ENCODE measurements at regions not wholly inside any gene's neighbourhood (a gene's known extent, or its start where the extent isn't known, plus 50 kb on each side); places are given as distances from the start of the nearest gene placed in this dataset.
"Not testable (repeated sequence)": the region's sequence is repeated elsewhere in the genome, so short reads cannot be mapped to it uniquely, and the experiment has no call there.

DNA sequence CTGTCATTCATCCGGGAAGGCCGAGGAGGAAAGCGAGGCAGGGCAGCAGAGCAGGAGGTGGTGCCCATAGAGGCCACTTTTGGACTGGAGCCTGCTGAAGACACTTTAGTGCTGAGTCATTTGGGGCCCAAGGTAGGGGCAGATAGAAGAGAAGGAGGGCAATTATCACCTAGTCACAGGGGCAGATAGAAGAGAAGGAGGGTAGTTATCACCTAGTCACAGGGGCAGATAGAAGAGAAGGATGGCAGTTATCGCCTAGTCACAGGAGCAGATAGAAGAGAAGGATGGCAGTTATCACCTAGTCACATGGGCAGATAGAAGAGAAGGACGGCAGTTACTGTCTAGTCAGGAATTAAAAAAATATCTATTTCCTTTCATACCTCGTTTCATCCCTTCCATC, 1372.6 kb downstream of the FOXD4L5 start:
- not testable (repeated sequence) for DNase-seq (ENCODE audit: low read depth, low spot score)

DNA sequence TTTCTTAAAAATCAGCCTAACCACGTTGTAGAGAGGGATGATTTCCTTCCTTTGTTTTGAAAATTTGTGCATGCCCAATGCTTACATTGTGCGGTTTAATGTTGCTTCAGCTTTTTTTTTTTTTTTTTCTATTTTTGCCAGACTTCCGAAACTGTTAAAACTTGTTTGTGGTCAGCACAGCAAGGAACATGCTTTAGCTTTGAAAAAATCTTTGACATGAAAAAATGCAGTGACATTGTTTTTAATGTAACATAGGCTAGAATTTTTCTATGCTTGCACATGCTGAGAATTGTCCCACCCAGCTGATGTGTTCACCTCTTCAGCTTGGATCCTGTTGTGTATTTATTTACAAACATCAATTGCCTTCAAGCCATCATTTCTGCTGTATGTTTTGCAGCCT, 1375.9 kb downstream of the FOXD4L5 start:
- DNase-seq (ENCODE audit: low read depth, low spot score): not testable (repeated sequence)

DNA sequence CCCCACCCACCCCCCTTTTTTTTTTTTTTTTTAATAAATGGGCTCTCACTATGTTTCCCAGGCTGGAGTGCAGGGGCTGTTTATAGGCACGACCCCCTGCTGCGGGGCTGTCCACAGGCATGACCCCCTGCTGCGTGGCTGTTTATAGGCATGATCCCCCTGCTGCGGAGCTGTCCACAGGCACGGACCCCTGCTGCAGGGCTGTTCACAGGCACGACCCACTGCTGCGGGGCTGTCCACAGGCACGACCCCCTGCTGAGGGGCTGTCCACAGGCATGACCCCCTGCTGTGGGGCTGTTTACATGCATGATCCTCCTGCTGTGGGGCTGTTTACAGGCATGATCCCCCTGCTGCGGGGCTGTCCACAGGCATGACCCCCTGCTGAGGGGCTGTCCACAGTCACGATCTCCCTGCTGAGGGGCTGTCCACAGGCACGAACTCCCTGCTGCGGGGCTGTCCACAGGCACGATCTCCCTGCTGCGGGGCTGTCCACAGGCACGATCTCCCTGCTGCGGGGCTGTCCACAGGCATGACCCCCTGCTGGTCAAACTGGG, 1385.3 kb downstream of the FOXD4L5 start:
- not testable (repeated sequence) for DNase-seq (ENCODE audit: low read depth, low spot score)

DNA sequence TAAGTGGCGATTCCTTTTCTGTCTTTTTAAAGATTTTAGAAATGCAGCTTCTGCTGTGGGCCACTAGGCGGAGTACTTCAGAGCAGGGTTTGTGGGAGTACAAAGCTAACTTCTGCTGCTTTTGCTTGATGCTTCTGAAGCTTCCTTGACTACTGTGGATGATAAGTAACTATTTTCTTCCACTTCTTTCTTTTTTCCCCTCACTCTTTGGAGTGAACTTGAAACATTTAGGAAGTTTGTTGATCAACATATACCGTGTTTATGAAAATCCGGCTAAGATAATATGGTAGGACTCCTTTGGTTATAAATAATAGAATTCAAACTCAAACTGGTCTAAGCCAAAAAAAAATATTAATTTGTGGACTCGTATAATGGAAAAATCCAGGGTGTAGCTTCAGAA, 1403.6 kb downstream of the FOXD4L5 start:
- not testable (repeated sequence) for DNase-seq (ENCODE audit: low read depth, low spot score)

DNA sequence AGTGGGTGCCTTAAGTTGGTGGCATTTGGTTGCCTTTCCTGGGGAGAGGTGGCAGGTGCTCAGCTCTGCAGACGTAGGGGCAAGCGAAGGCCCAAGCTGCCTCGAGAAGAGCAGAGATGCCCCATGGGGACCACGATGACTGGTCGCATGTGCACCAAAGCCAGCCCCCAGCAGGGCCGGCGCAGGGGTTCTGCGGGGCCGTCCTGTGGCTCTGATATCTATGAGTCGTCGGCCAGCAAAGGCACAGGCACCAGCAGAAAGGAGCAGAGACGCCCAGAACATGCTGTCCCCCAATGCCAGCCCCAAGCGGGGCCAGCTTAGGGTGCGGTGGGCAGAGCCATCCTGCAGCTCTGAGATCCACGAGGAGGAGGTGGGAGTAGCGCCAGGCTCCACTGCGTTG, 1408.6 kb downstream of the FOXD4L5 start:
- DNase-seq (ENCODE audit: low read depth, low spot score): not testable (repeated sequence)

DNA sequence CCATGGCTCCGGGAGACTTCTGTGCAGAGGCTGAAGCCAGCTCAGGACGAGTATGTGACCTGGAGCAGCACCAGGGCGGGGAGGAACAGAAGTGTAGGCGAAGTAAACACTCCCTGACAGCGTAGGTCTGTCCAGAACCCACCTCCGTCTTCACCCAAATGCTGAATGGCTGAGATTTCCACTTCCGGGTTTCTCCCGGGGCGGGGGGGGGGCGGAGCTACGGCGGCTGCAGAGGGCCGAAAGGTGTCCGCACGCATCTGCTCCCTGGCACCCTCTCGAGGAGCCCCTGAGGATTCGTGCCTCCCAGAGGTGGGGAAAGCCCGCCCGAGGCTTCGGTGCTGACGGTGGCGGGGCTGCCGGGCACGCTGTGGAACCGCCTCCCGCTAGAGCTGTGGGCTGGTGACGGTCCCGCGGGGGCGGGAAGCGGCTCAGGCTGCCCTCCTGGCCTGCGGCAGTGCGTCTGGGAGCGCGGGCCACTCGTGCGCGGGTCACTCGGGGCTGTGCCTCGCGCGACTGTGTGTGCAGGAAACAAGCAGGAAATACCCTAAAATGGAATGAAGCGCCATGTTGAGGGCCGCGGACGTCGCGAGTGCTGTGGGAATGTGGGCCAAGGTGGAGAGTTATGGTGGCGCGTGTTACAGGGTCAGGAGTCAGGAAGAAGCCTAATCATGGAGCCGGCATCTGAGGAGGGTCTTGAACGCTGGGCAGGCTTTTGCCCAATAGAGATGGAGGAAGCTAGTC, 1425.4 kb downstream of the FOXD4L5 start:
- DNase-seq (ENCODE audit: low read depth, low spot score): no peak

DNA sequence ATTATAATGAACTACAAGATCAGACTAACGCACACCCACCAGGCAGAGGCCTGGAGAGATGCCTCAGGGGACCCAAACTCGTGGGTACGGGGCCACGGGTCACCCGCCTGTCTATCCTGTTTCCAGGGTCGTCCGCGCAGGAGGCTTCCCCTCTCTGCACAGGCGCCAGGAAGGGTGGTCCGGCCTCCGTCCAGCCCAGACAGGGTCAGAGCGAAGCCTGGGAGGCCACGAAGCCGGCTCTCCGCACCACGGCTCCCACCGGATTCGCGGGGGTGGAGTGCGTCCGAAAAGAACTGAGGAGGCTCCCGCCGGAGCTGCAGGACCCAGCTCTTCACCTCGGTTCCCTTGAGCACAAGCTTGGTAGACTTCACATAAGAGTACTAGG, 1425.9 kb downstream of the FOXD4L5 start:
- DNase-seq (ENCODE audit: low read depth, low spot score): not testable (repeated sequence)

DNA sequence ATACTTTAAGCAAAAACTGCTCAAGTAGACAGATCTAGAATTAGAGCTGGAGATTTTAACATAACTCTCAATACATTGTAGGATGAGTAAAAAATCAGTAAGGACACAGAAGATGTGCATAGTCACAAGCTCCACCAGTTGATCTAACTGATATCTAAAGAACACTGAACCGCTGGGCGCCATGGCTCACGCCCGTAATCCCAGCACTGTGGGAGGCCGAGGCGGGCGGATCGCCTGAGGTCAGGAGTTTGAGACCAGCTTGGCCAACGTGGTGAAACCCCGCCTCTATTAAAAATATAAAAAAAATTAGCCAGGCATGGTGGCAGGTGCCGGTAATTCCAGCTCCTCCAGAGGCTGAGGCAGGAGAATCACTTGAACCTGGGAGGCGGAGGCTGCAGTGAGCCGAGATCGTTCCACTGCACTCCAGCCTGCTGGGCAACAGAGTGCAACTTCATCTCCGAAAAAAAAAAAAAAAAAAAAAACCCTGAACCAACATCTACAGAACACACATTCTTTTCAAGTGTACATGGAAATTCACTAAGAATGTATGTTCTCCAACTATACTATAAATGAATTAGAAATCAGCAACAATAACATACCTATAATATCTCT, 1431.8 kb downstream of the FOXD4L5 start:
- DNase-seq (ENCODE audit: low read depth, low spot score): not testable (repeated sequence)

DNA sequence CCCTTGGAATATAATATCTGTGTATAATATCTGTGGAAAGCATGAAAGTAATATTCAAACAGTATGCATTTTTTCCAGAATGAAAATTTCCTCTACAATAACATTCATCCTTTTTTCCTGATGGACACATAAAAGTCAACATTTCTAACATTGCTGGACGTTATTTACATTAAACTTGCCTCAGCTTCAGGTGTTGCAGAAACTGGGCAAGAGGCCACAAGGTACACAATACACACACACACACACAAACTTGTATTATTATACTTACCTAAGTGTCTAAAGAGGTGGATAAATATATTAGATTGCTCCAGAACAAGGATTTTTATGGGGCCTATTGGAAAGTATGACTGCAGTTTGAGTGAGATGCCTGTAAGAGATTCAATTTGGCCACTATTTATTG, 1460.2 kb downstream of the FOXD4L5 start:
- DNase-seq (ENCODE audit: low read depth, low spot score): not testable (repeated sequence)

DNA sequence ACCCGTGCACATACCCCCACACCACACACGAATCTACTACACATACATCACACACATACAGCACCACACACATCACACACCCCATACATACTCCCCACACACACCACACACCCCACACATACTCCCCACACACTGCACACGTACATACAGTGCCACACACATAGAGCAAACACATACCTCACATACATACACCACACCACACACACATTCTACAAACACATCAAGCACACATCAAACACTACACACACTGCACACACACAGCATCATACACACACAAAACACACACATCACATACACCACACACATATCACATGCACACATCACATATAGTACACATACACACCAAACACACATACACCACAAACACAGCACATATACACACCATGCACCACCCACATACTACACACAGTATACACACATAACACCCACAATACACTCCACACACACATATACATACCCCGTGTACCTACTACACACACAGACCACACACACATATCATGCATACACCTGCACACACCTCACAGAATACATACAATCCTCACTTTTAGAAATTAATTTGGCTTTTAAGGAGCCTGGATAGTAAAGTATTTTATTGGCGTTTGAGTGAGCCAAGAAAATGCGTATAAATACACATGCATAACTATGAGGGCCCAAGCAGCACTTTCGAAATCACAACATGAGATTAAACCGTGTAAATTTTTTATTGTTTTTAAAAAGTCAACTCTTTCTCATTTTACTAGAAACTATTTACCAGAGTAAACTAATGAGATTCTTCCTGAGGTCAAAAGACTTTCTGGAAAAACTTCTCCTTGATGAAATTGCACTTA, 1461.4 kb downstream of the FOXD4L5 start:
- DNase-seq (ENCODE audit: low read depth, low spot score): not testable (repeated sequence)

DNA sequence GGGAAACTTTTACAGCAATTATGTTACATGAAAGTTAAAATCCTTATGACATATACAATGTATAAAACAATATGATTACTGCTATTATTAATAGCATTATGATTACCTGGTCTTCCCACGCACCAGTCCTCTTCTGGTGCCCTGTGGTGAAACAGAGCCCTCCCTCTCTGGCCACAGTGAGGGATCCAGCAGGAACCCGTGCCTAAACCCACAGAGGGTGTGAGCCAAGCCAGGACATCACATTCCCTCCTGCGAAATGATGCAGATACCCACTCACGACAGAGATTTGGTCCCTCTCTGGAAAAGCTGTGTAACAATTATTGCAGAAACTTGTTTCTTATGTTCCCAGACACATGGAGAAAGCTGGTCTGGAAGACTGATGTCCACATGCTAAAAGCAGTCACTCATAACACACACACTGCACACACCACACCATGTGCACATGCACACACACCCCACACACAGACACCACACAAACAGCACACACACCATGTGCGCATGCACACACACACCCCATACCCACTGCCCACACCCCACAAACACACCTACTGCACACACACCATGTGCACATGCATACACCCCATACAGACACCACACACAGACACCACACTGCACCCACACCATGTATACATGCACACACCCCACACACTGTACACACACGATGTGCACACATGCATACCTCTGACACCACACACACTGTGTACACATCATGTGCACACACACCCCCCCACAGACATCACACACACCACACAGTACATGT, 1462.2 kb downstream of the FOXD4L5 start:
- DNase-seq (ENCODE audit: low read depth, low spot score): not testable (repeated sequence)

DNA sequence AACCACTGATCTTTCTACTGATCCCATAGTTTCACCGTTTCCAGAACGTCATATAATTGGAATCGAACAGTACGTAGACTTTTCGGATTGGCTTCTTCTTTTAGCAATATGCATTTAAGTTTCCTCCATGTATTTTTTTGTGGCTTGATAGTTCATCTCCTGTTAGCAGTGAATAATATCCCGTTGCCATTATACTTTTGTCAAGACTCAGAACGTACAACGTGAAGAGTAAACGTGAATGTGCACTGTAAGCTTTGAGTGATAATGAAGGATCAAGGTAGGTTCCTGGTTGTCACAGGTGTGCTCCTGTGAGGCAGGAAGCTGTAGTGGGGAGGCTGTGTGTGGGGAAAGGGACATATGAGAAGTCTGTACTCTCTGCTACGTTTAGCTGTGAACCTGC, 1463.7 kb downstream of the FOXD4L5 start:
- DNase-seq (ENCODE audit: low read depth, low spot score): not testable (repeated sequence)

DNA sequence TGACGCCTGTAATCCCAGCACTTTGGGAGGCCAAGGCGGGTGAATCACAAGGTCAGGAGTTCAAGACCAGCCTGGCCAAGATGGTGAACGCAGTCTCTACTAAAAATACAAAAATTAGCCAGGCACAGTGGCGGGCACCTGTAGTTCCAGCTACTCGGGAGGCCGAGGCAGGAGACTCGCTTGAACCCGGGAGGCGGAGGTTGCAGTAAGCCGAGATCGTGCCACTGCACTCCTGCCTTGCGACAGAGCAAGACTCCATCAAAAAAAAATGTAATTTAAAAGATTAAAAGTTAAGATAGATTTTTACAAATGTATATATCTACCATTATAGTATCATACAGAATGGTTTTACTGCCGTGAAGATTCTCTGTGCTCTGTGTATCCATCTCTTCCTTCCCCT, 1464.1 kb downstream of the FOXD4L5 start:
- DNase-seq (ENCODE audit: low read depth, low spot score): not testable (repeated sequence)

DNA sequence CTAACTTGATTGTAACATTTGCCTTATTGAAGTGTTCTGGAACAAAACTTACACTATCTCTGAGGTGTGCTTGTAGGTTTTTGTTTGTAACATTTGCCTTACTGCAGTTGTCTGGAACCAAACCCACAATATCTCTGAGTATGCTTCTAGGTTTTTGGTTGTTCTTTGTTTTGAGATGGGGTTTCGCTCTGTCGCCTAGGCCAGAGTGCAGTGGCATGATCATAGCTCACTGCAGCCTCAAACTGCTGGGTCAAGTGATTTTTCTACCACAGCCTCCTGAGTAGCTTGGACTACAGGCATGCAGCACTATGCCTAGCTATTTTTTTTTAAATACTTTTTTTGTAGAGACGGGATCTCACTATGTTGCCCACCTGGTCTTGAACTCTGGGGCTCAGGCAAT, 1464.6 kb downstream of the FOXD4L5 start:
- DNase-seq (ENCODE audit: low read depth, low spot score): not testable (repeated sequence)

DNA sequence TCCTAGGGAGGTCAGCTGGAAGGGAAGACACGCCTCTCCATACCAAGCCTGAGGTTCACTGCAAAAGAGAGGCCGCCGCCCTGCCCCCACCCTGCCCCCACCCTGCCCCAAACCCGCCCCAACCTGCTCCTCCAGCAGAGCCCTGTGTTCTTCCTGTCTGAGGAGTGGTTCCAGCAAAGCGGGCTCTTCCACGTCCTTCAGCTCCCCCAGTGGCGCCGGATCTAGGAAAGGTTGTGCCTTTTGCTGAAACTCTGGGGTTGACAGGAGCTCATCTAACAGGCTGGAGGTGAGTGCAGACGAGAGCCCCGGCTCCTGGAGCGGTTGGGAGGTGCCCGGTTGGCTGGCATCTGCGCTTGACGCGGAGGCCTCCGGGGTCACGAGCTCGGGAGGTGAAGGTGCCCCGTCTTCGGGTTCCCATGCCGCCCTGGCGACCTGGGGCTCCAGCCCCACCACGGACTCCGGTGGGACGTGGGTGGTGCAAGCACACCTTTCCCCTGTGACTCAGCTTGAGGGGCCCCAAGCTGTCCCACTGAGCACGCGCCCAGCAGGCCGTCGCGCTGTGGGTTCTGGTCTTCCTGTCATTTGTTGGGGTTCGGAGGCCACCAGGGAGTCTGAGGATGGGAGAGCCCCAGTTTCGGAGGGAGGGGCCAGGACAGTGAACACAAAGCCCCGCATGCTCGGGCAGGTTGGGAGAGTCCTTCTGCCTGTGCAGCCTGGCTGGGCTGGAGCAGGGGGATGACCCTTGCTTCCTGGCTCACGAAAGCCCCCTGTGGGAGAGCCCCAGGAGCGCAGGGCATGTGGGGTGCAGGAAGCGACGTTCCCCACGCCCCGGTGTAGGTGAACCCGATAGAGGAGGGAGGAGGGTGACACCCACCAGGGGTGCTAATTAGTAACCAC, 1467.1 kb downstream of the FOXD4L5 start:
- DNase-seq (ENCODE audit: low read depth, low spot score): peak; percentile 7

DNA sequence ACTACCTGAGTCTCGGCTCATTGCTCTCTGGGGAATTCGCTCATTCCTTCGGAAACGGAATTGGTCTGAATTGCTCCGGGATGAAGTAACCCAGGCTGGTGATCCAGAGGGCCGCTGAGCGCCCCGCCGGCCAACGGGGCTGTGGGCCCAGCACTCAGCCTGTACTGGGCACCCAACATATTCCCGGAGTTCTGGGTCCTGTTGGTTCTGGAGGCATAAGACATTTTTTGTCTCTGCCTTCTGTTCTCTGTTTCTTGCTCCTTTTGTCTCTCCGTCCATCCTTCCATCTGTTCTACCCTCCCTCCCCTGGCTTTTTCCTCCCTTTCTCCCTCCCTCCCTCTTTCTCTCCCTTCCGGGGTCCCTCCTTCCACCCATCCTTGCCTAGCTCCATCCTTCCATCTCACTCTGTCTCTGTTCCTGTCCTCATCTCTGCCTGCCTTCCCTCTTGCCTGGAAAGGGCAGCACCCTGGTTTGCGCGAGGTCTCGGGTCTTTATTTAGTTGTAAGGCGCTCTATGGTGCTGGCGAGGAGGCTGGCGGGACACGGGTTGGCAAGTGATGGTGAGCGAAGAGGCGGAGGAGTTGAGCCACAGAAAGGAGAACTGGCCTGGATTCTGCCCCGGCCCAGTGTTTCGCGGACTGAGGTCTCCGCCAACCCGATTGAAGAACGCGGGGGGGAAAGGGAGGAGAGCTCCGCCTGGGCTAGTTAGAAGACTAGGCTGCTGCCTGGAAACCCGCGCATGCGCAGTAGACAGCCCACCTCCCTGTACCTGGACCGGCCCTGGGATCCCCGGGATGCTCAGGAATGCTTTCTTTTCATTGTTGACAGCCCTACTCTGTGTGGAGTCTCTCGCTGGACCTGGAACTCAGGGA, 1468.0 kb downstream of the FOXD4L5 start:
- peak; percentile 97 for DNase-seq (ENCODE audit: low read depth, low spot score)

DNA sequence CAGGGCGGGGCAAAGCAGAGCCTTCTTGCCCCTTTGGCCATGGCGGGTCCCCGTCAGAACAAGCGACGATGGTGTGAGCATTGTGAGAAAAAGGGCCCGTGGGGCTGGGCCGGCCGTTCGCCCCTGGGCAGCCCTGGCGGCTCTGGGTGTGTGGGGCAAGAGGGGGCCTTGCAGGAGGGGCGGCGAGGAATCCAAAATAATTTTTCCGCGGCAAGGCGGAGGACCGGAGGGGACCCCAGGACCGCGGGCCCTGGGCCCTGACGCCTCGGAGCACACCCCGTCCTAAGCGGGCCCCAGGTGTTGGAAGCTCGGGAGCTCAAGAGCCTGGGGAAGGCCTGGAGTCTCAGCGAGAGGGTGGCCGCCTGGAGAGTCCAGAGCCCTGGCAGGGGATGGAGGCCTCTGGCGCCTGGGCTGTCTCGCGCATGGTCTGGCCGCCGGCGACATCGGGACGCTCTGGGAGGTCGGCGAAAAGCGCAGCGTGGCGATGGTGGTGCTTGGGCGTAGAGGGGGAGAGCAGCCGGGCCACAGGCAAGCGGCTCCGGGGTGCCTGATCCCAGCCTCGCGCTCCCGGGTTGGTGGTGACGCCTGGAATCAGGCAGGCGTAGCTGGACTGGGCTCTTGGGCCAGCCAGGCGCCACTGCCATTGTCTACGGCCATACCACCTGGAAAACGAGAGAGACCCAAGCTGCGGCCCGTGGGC, 1469.9 kb downstream of the FOXD4L5 start:
- not testable (repeated sequence) for DNase-seq (ENCODE audit: low read depth, low spot score)

DNA sequence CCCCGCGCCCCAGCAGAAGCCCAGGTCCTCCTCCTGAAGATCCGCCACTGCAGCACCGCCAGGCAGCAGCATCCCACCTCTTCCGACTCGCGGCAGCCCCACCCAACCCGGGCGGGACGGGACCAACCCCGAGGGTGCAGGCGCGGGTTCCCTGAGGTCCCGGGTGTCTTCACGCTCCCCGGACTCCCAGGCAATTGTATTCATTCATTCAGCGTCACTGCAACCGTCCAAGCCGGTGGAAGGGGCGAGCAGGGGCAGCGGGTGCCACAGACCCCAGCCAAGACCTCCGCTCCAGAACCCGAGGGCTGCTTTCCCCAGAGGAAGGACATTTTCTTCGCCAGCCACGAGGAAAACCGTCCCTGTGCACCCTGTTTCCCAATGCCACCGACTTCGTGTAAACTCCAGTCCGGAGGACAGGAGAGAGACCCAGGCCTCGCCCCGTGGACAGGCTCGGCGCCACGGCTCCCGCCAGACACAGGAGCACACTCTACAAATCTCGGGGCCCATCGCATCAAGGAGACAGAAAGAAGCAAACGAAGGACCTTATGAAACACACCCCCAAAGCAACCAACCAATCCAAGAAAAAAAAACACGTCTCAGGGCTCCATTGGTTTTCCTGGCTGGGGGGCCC, 1471.5 kb downstream of the FOXD4L5 start:
- DNase-seq (ENCODE audit: low read depth, low spot score): not testable (repeated sequence)

Measured in iPS DF 19.7 (cell line).